IPS DF 4.7 (cell line): ENCODE measurements at regions not wholly inside any gene's neighbourhood (a gene's known extent, or its start where the extent isn't known, plus 50 kb on each side); places are given as distances from the start of the nearest gene placed in this dataset.
"Not testable (repeated sequence)": the region's sequence is repeated elsewhere in the genome, so short reads cannot be mapped to it uniquely, and the experiment has no call there.

ENCODE experiments used
- DNase-seq: peaks from one replicate; pipeline ENCODE4 v3.0.0-alpha.2; 2013; ENCODE audit warnings: low spot score; ENCODE audit errors: extremely low read depth

DNA sequence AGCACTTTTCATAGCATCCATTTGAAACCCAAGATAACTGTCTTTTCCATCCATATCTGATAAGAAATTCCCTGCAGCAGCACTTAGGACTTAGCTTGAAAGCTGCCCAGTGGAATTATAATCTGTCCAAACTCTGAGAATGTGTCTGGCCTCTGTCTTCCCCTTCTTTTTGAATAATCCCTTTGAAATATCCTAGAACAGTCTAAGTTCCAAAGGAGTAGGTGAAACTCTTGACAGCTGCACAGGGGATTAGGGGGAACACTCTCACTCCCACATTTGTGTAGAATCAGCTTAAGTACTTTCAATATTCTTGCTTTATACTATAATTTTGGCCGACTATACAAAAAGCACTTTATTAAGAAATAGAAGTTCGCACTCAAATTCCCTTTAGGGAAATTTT, 157.7 kb downstream of the PAPSS1 start:
- no peak for DNase-seq

DNA sequence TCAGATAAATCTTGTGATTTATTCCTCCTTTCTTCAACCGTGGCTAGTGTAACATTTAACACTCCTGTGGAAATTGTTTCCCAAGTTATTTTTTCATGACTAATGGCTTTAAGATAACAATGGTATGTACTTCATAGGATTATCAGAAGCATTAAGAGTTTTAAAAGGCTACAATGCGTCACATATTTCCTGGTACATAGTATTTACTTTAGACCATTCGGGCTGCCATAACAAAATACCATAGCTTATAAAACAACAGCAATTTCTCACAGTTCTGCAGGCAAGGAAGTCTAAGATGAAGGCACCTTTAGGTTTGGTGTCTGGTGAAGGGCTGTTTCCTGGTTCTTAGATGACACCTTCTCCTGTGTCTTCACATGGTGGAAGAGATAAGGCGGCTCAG, 158.6 kb downstream of the PAPSS1 start:
- no peak for DNase-seq

DNA sequence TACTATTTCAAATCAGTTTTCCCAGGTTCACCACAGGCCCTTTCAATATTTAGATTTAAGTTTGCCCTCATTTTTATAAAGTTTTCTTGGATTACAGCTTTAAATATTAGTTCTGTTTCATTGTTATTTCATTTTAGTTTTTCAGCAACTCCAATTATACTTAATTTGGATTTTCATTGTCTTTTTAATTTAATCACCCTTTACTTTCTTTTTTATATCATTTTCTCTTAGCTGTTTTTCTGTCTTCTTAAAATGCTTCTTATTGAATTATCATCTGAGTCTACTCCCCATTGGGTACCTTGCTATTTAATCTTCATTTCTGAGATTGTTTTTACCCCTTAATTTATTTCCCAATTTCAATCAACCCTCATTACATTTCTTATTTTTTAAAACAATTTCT, 160.4 kb downstream of the PAPSS1 start:
- no peak for DNase-seq

DNA sequence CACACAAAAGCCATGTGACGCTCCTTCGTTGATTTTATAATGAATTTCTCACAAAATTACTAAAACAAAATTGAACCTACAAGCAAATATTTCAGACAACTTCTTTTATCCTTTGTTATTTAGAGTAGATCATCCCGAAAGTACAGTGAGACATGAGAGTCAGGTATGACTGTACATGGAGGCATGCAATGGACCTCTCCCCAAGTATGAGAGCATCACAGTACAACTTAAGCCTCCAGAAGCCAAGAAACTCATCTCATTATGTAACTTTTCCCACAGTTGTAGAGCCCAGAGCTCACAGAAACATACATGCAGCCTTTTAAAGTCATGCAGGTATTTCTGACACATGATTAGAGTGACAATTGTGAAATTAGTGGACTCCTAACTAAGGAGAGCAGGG, 167.7 kb downstream of the PAPSS1 start:
- DNase-seq, result no peak

DNA sequence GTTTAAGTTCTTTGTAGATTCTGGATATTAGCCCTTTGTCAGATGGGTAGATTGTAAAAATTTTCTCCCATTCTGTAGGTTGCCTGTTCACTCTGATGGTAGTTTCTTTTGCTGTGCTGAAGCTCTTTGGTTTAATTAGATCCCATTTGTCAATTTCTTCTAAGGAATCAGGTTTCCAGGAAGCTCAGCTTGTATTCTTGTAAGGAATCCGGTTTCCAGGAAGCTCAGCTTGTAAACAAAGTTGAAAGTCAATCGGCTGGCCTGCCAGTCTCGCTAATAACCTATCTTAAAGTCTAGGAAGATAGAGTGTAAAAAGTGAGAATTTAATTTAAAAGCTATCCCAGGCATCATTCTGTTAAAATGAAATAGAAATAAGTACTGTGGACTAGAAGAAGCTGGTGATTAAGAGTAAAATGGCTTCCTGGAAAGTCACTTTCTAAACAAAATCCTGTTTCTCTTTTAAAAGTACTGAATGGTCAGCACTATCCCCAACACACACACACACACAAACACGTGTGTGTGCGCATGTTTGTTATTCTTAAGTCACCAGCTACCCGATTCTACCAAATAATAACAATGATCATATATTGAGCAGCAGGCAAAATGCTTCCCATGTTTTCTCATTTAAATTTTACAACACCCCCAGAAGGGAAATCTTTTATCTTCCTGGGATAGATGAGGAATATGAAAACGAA, 171.7 kb downstream of the PAPSS1 start:
- DNase-seq, result no peak

DNA sequence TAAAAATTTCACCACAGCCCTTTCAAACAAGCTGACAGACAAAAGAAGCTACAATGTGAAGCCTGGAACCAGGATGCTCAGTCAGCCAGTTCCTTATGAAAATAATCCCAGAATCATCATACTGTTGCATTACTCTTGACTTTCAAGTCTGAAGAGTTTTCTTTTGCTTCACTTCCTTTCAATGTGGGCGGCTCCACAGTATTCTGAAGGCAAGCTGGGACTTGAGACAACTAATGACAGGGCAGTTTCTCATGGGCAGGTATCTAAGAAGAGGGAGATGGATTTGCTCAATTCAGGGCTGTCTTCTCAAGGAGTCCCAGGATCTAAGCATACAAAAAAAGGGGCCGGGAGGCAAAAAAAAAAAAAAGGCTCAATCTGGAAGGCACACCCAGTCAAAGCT, 173.4 kb downstream of the PAPSS1 start:
- no peak for DNase-seq

DNA sequence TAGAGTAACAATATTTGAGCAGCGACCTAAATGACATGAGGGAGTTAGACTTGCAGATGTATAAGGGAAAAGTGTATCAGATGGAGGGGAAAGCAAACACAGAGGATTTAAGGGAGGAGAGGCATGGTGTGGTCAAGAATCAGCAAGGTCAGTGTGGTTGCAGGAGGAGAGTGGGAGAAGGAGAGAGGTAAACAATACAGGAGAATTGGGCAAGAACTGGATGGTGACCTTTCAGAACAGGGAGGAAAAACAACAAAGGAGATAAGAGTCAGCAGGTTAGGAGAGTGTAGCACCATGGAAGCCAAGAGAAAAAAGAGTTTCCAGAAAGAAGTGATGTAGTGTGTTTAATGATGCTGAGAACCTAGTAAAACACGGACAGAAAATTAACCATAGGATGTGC, 178.5 kb downstream of the PAPSS1 start:
- DNase-seq, result no peak

DNA sequence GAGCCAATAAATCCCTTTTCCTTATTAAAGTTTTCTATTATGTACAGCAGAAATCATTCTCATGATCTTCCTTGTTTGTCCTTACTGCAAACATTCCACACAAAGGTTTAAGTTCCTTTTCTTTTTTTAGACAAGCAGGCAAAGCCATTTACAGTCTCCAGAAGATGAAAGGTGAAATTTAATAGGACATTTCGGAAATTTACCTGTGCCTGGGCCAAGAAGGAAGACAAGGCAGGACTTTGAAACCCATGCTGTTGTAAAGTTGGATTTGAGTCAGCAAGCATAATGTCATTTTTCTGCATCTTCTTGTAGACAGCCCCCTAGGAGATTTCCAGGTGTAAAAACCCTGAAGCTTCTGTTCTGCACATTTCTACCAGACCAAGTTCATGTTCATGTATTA, 188.1 kb downstream of the PAPSS1 start:
- no peak for DNase-seq

DNA sequence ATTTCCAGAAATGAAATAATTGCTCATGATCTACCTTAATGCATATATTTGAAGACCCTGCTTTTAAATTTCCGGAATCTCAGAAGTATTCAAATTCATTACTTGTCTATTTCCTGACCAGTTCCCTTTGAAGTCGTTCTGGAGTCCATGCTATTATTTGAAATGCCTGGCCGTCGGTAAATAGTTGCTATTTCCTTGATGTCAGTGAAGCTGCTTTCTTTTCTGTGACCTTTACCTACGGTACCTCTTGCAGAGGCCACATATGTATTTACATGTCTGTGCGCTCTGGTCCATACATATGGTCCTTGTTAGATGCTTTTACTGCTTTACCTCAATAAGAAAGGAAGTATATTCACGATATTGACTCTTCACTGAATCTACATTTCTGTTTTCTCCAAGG, 199.7 kb downstream of the PAPSS1 start:
- no peak for DNase-seq

DNA sequence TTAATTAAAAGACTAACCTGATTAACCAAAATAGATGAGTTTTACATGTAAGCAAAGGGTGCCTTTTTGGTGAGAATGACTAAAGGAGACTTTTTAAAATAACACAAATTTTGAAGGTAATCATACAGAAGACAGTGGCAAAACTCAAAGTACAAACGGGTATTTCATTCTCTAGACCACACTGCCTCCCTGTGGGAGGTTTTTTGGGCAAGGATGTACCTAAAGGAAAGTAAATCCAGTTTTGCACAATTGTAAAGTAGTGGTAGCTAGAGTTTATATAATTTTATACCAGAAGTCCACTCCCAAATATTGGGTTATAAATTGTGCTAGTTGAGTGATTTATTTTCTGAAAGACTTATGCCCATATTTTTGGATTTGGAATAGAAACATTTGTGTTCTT, 201.0 kb downstream of the PAPSS1 start:
- no peak for DNase-seq

DNA sequence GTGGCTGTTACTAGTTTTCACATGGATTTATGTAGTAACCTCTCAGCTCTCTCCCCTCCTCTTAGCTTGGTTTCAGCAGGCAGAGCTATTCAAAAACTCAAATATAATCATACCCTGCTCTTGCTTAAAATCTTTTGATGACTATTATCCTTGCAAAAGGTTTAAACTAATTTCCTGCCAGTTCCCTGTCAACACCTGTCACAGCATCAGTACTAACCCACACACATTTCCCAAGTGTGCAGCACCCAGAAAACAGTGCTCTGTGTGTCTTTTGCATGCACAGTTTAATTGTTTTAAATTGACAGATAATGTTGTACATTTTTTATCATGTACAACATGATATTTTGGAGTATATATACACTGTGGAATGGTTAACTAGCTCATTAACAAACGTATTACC, 202.0 kb downstream of the PAPSS1 start:
- no peak for DNase-seq

DNA sequence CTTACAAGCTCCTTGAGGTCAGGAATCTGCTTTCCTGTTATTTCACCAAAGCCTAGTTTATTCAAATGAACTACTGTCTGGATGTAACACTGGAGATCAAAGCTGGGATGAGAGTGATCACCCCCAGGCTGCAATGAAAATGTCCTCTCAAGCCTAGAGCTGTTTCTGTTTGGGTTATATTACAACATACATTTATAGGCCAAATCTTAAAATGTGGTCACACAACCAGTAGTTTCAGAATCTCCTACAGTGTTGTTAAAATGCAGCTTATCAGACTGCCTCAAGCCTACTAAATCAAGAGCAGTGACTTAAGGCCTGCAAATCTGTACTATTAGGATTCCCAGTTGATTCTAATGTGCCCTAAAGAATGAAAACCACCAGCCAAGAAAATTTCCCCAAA, 207.5 kb downstream of the PAPSS1 start:
- DNase-seq, result no peak

DNA sequence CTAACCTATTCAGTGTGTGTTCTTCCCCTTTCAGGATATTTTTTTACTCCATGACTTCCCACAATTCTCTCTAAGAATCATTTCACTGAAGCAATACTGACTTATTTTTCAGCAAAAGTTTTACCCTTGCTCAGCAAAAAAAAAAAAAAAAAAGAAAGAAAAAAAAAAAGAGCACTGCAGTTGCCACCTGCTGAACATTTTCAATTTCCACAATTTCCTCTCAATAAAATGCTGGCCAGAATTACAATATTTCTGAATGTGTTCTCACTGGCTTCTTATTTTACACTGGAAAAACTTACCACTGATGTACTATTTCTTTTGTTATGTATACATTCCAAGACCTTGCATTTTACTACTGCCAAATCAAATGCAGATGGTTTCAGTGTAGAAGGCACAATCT, 210.4 kb downstream of the PAPSS1 start:
- DNase-seq, result no peak

DNA sequence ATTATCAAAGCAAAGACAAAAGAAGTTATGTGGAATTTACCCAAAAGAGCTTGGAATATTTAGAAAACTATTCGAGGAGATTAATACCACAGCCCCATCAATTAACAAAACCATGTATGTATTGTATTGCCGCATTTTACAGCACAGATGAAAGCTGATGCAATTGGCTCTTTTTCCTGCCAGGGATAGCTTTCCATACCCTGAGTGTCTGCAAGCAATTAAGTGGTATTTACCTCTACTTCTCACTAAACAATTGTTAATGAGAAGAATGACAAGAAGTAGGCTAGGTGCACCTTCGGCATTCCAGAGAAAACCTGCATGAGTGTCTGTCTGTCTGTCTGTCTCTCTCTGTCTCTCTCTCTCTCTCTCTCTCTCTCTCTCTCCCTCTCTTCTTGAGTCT, 219.5 kb downstream of the PAPSS1 start:
- DNase-seq, result no peak

DNA sequence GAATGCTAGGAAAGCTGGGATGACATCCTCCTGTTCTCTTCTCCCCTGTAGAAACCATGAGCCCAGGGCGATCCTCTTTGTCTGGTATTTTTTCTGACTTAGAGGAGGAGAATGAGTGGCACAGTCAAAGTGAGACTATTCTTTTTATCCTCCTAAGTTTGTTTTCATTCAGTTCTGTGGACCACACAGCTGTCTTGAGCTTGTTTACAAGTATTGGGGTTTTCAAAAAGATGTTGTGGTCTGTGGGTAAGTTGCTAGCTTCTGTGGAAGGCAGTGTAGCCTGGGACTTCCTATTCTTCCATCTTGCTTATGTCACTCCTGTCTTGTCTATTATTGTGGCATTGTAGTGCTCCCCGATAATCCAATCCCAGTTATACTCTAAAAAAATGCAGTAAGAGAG, 223.0 kb downstream of the PAPSS1 start:
- DNase-seq, result no peak

DNA sequence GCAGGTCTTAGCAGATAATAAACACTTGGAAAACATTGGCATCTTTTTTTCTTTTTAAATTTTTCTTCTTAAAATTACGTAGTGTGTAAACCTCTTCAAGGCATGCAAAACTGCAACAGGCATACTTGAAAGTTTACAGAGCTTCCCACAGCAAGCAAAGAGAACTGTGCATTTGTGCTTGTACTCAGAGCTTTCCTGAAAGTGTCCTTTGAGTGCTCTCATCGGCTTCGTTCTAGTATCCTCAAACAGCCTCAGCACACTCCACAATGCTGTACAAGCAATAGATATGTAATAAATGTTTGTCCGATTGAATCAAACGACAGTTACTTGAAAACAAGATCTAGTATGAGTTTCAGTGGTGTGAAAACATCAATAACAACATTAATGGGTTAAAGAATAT, 227.5 kb downstream of the PAPSS1 start:
- DNase-seq, result no peak

DNA sequence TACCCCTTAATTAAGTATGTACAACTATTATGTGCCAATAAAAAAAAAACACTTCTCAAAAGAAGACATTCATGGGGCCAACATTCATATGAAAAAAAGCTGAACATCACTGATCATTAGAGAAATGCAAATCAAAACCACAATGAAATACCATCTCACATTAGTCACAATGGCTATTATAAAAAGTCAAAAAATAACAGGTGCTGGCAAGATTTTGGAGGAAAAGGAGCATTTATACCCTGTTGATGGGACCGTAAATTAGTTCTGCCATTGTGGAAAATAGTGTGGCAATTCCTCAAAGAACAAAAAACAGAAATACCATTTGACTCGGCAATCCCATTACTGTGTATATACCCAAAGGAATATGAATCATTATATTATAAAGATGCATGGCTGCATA, 229.9 kb downstream of the PAPSS1 start:
- no peak for DNase-seq

DNA sequence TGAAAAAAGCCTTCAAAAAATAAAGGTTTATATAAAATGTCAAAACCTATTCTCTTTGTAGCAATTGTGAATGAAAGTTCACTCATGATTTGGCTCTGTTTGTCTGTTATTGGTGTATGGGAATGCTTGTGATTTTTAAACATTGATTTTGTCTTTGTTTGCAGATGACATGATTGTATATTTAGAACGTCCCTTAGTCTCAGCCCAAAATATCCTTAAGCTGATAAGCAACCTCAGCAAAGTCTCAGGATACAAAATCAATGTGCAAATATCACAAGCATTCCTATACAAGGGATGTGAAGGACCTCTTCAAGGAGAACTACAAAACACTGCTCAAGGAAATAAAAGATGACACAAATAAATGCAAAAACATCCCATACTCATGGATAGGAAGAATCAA, 236.4 kb downstream of the PAPSS1 start:
- not testable (repeated sequence) for DNase-seq

DNA sequence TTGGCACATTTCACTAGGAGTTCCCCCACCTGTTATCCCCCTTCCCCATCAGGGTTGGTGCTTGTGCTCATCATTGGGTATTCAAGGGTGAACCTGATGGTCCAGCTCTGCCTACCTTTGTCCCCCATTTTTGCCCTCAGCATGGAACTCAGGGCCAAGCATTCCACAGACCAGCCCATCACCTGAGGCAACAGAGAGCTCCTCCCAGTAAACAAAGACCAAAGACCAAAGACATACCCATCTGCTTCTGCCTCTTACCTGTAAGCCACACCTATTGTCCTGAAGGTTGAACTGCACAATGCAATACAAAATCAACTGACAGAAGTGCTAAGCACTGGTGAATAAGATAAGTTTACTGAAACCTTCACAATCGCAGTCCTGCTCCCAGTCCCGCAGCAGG, 237.5 kb downstream of the PAPSS1 start:
- DNase-seq, result no peak

DNA sequence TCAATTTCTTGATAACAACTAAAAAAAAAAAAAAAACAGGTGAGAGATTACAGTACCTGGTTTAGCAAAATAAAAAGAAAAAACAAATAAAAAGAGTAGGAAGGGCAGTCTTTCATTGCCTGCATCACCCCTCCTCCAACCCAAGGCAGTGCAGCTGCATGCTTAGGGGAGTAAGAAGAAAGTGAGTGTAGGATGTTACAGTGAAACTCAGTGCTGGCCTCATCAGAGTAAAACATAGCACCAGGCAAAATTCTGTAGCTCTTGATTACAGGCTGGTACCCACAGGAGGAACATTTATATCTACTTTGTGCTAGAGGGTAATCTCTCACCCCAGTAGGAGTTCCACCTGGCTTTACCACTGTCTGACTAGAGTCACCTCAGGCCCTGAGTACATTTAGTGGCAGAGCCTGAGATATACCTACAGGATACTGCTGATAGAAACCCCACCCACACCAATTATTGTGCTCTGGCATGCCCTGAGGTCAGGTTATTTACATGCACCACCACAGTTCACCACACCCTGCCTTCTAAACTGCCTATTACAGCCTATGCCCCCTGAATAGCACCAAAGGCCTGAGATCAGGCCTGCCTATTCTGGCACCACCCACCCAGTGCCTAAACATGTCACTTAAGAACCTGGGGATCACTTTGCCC, 241.6 kb downstream of the PAPSS1 start:
- DNase-seq, result no peak

DNA sequence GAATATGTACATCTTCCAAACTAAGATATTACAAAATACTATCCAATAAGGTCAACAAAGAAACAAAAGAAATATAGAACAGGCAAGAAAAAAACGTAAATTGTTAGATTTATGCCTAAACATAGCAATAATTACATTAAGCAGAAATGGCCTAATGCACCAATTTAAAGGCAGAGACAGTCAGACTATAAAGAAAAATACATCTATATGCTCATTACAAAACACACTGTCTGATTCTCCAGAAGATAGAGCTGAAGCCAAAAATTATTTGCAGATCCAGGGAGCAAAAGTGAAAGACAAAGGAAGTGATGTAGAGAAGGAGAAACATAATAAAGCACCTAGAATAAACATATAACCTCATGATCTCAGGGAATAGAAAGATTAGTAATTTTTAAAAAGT, 246.9 kb downstream of the PAPSS1 start:
- no peak for DNase-seq

DNA sequence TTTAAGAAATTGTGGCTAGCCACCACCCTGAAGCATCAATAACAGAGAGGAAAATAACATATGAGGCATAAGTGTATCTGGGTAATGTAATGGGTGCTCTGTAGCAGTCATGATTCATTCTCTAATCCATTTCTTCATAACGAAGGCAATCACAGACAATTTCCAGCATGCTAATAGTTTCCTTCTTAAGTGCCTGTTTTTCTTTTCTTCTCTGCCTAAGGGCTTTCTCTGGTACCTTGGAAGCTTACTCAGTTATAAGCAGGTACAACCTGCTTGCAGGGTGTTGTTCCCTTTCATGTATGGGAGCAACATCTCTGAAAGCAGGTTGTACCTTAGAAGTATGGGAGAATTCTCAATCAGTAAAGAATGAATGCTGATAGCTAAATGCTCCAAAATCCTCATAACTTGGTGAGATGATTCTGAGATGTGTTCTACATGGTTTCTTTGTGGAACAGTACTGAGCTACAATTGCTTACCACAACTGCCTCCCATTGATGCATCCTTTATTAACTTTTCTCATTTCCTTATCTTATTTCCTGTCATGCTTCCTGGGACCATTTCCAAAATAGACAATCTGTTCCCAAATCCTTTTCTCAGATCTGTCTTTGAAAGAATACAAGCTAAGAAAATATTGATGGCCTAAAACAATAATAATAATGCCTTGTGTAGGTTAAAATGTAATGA, 247.6 kb downstream of the PAPSS1 start:
- no peak for DNase-seq

DNA sequence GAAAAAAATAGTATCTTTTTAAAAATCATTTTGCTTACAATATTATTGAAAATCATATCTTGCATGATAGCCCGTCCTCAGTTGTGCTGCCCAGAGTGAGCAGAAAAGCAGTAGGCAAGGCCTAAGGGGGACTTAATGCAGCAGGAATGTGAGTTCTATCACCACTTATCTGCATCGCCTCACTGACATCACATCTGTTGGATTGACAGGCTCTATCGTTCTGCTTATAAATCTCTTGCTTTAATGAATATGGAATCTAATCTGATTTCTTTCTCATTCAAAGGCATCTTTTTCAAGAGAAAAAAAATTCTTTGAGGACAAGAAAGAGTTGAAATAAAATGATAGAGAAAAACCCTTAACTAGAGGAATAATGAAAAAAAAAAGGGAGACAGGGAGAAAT, 249.9 kb downstream of the PAPSS1 start:
- no peak for DNase-seq
